C4-2B (cell line): ENCODE measurements at regions not wholly inside any gene's neighbourhood (a gene's known extent, or its start where the extent isn't known, plus 50 kb on each side); places are given as distances from the start of the nearest gene placed in this dataset.

ENCODE experiments used
- H3K27ac ChIP-seq: fragments of 450-650 bp; 2 replicates; pipeline ENCODE4 v1.5.1; 2017
- ZFX ChIP-seq: fragments of 450-650 bp; IDR thresholded peaks from 2 replicates; pipeline ENCODE4 v1.6.1; 2017
- TF ChIP-seq, protein P1 (sequence below): fragments of 450-650 bp; conservative IDR thresholded peaks from 2 replicates; pipeline ENCODE4 v1.5.1; 2017; ENCODE audit warnings: mild to moderate bottlenecking

DNA sequence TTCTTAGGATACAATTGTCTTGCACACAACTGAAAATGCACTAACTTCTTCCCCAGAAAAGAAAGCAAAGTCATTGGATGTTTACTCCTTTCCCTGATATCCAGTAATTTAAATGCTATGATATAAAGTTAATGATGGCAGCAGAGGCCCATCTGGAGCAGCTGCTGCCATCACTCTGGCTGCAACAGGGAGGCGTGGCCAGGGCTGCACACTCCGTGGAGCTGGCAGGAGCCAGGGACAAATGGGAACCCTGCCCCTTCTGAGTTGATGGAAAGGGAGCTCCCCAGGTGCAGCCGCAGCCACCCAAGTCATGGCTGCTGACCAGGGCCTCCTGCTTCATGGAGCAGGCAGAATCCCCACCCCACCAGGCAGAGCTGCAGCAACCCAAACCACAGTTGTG lies 72.6 kb upstream of the ALDH1A3 start:
- TF ChIP-seq, protein P1, sequence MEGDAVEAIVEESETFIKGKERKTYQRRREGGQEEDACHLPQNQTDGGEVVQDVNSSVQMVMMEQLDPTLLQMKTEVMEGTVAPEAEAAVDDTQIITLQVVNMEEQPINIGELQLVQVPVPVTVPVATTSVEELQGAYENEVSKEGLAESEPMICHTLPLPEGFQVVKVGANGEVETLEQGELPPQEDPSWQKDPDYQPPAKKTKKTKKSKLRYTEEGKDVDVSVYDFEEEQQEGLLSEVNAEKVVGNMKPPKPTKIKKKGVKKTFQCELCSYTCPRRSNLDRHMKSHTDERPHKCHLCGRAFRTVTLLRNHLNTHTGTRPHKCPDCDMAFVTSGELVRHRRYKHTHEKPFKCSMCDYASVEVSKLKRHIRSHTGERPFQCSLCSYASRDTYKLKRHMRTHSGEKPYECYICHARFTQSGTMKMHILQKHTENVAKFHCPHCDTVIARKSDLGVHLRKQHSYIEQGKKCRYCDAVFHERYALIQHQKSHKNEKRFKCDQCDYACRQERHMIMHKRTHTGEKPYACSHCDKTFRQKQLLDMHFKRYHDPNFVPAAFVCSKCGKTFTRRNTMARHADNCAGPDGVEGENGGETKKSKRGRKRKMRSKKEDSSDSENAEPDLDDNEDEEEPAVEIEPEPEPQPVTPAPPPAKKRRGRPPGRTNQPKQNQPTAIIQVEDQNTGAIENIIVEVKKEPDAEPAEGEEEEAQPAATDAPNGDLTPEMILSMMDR, result no peak
- no peak for TF ChIP-seq ZFX
- no peak overlapping the region for H3K27ac ChIP-seq

DNA sequence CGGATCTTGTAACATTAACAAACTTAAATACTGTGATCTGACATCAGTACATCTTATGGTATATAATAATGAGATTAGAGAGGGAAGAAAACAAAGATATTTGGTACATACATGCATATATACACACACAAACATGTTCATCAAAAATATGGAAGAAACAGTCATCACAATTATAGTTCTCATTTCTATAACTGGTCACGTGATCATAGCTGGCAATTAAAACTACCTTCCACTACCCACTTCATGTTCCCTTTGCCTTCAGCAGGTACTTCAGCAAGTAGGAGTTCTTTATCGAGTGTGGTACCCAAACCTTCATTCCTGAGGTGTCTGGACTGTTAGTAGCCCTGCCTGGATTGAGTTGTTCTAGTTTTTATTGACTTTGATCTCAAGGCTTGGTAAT lies 70.9 kb upstream of the ALDH1A3 start:
- no peak for TF ChIP-seq ZFX
- TF ChIP-seq, protein P1, result no peak
- H3K27ac ChIP-seq, result no peak overlapping the region

DNA sequence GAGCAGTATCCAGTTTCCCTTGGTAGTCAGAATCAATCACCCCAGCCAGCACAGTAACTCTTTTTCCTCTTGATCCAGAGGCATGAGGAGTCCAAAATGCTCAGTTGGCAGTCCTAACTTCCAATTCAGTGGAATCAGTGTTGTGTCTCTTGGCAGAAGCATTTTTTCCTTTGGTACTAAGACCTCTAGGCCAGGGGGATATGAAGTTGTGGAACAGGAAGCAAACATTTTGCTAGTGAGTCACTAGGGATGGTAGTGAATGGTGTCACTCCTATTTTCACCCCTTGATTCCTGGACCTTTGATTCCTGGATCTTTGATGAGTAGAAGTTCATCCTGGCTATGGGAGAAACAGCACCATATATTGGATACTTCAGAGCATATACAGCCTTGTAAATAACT lies 70.5 kb upstream of the ALDH1A3 start:
- no peak overlapping the region for H3K27ac ChIP-seq
- no peak for TF ChIP-seq ZFX
- TF ChIP-seq, protein P1, result no peak

DNA sequence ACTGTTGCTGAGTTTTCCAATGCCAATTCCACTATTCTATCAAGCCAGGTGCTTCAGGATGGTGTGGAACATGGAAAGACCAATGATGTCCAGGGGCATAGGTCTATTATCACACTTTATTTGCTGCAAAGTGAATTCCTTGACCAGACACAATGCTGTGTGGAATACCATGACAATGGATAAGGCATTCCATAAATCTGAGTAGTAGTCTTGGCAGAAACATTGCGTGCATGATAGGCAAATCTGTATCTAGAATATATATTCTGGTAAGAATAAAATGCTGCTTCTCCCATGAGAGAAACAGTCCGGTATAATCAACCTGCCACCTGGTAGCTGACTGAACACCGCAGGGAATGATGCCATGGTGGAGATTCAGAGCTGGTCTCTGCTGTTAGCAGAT lies 70.0 kb upstream of the ALDH1A3 start:
- TF ChIP-seq ZFX, result no peak
- TF ChIP-seq, protein P1, result no peak
- no peak overlapping the region for H3K27ac ChIP-seq

DNA sequence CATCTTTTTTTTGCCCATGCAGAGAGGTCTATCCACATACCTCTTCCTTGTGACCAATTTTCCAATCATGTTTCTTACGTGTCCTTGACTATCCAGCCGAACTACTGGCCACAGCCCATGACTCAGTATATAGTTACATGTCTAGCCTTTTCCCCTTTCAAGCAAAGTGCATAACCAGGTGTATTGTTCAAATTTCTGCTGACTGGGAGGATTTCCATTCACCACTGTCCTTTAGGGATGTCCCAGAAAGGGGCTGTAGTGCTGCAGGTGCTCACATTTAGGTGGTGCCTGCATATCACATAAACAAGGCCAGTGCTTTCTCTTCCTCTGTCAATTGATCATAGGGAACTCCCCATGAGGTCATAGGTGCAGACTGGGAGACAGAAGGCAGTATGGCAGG lies 69.4 kb upstream of the ALDH1A3 start:
- H3K27ac ChIP-seq, result no peak overlapping the region
- TF ChIP-seq ZFX, result no peak
- TF ChIP-seq, protein P1, result no peak

DNA sequence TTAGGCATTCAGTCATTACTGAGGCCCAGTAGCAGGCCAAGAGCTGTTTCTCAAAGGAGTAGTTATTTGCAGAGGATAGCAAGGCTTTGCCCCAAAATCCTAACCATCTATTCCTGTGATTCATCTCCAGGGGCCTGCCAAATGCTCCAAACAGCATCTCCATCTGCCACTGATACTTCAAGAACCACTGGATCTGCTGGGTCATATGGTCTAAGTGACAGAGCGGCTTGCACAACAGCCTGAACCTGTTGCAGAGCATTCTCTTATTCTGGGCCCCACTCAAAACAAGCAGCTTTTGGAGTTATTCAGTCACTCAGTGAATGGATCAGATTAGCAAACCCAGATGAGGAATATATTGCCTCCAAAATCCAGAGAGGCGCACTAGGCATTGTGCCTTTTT lies 68.8 kb upstream of the ALDH1A3 start:
- TF ChIP-seq, protein P1, result no peak
- TF ChIP-seq ZFX, result no peak
- no peak overlapping the region for H3K27ac ChIP-seq

DNA sequence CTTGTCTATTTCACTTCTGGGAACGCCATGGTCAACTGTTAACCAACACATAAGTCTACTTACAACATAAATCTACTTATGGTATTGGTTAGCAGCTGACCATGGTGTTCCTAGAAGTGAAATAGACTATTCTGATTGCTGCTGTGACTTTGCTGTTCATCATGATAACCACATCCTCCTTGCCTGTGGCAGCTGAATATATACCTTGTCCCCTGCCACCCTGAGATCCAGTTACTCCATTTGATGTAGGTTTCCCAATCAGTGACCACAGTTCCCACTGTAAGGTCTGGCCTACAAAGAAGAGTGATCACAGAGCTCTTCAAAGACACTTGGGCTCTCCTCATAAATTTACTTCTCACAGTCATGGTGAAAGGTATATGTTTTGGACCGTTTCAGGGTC lies 66.8 kb upstream of the ALDH1A3 start:
- TF ChIP-seq, protein P1, result no peak
- no peak for TF ChIP-seq ZFX
- no peak overlapping the region for H3K27ac ChIP-seq
